ENCODE measurements at regions not wholly inside any gene's neighbourhood (a gene's known extent, or its start where the extent isn't known, plus 50 kb on each side); places are given as distances from the start of the nearest gene placed in this dataset.

DNA sequence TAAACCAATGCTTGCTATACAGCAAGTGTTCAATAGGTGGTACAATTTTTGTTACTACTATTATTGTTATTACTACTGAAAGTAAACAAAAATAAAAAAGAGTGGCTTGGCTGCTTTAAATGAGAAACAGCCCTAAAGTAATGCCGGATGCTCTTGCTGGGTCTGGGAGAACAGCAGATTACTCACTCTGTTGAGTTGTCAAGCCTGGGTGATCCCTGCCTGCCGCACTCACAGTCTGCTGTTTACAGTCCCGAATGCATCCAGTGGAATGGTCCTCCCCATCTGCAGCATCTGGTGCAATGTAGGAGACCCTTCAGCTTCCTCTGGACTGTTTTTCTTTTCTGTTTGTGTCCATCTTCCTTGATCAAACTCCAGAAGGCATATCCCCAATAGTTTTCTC, 102.7 kb upstream of the IVNS1ABP start:
- Histone ChIP-seq H3F3A (ENCODE audit: insufficient read depth) (no peaks in the 10 kb centered on the region), H3K36me3 (ENCODE audit: low read length) (no peaks in the 10 kb centered on the region), H3K79me2 (ENCODE audit: insufficient read depth, low read length) (no peaks in the 10 kb centered on the region), H2AFZ (ENCODE audit: low read depth, low read length, severe bottlenecking) (no peak overlapping the region), H4K20me1 (ENCODE audit: low read depth, low read length) (no peaks in the 10 kb centered on the region), H3K9me2 (replicated peaks; ENCODE audit: insufficient read depth, low read length) (no peaks in the 10 kb centered on the region), H3K27ac (ENCODE audit: low read depth, low read length) (no peak overlapping the region), H3K9me3 (ENCODE audit: insufficient read depth, low read length) (no peaks in the 10 kb centered on the region), H3K27me3 (ENCODE audit: low read length) (no peaks in the 10 kb centered on the region), H3K4me3 (ENCODE audit: insufficient read depth, low read length, poor library complexity, severe bottlenecking) (no peak overlapping the region), H3K4me2 (ENCODE audit: low read depth, low read length, poor library complexity, severe bottlenecking) (no peak overlapping the region), H3K9ac (ENCODE audit: low read length) (no peak overlapping the region)
- TF ChIP-seq EZH2phosphoT487 (conservative IDR thresholded peaks at IDR 0.05; ENCODE audit: low read length): no peak
- TF ChIP-seq, protein P1, sequence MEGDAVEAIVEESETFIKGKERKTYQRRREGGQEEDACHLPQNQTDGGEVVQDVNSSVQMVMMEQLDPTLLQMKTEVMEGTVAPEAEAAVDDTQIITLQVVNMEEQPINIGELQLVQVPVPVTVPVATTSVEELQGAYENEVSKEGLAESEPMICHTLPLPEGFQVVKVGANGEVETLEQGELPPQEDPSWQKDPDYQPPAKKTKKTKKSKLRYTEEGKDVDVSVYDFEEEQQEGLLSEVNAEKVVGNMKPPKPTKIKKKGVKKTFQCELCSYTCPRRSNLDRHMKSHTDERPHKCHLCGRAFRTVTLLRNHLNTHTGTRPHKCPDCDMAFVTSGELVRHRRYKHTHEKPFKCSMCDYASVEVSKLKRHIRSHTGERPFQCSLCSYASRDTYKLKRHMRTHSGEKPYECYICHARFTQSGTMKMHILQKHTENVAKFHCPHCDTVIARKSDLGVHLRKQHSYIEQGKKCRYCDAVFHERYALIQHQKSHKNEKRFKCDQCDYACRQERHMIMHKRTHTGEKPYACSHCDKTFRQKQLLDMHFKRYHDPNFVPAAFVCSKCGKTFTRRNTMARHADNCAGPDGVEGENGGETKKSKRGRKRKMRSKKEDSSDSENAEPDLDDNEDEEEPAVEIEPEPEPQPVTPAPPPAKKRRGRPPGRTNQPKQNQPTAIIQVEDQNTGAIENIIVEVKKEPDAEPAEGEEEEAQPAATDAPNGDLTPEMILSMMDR (IDR thresholded peaks at IDR 0.05; ENCODE audit: insufficient read depth, low read length, poor library complexity, severe bottlenecking): no peak

DNA sequence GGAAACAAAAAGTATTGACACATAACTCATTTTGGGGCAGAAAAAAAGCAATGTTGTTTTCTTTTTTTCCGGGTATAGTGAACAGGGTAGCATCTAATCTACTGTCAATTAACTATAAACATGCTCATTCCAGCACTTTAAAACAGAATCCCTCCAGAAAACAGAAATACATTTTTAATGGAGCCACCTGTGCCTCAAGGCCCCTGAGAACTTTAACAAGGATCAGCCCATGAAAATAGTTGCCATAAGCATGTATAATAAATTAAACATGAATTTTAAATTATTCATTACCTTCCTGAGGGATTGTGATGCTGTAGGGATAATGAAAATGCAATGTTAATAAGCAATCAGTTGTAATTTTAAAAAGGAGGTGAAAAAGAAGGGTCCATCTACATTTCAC, 101.4 kb upstream of the IVNS1ABP start:
- Histone ChIP-seq H3K27ac (ENCODE audit: low read depth, low read length) (no peak overlapping the region), H3K4me3 (ENCODE audit: insufficient read depth, low read length, poor library complexity, severe bottlenecking) (no peak overlapping the region), H3K4me2 (ENCODE audit: low read depth, low read length, poor library complexity, severe bottlenecking) (no peak overlapping the region), H3K79me2 (ENCODE audit: insufficient read depth, low read length) (no peaks in the 10 kb centered on the region), H3K36me3 (ENCODE audit: low read length) (no peaks in the 10 kb centered on the region), H3K9me3 (ENCODE audit: insufficient read depth, low read length) (no peaks in the 10 kb centered on the region), H3K9ac (ENCODE audit: low read length) (no peak overlapping the region), H2AFZ (ENCODE audit: low read depth, low read length, severe bottlenecking) (no peak overlapping the region), H3F3A (ENCODE audit: insufficient read depth) (no peaks in the 10 kb centered on the region), H4K20me1 (ENCODE audit: low read depth, low read length) (no peaks in the 10 kb centered on the region), H3K9me2 (replicated peaks; ENCODE audit: insufficient read depth, low read length) (no peaks in the 10 kb centered on the region), H3K27me3 (ENCODE audit: low read length) (no peaks in the 10 kb centered on the region)
- TF ChIP-seq, protein P1 (IDR thresholded peaks at IDR 0.05; ENCODE audit: insufficient read depth, low read length, poor library complexity, severe bottlenecking): no peak
- no peak for TF ChIP-seq EZH2phosphoT487 (conservative IDR thresholded peaks at IDR 0.05; ENCODE audit: low read length)

DNA sequence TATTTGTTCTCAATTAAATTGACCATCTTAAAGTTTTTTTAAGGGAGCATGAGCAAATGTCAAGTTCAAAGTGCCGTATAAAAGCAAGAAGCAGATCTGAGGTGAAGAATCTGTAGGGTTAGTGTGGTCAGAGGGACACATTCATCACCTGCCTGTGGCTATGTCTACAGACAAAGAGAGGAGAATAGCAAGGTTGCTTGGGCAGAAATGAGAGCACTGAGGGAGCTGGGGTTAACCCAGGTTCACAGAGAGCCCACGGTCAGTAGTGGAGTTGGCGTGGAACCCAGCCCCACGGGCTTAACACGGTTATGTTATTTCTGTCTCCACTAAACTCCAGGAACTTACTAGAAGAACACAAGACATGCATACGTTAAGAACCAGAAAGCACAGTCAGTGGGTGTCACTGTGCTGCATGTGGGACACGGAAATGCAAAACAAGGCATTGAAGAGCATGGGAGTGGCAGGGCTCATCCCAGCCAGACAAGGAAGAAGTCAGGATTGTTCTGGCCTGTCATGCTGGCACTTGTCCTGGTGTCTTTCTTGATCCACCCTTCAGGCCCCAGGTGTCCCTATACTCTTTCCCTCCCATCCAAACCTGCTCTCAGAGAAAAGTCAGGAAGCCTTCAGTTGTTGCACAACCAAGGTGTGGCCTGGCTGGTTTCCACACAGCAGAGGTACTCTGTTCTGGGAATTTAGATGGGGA, 95.5 kb upstream of the IVNS1ABP start:
- Histone ChIP-seq H3K9me3 (ENCODE audit: insufficient read depth, low read length) (no peaks in the 10 kb centered on the region), H3K36me3 (ENCODE audit: low read length) (no peaks in the 10 kb centered on the region), H2AFZ (ENCODE audit: low read depth, low read length, severe bottlenecking) (no peak overlapping the region), H3K79me2 (ENCODE audit: insufficient read depth, low read length) (no peaks in the 10 kb centered on the region), H3F3A (ENCODE audit: insufficient read depth) (no peaks in the 10 kb centered on the region), H3K27ac (ENCODE audit: low read depth, low read length) (no peak overlapping the region), H4K20me1 (ENCODE audit: low read depth, low read length) (no peaks in the 10 kb centered on the region), H3K4me3 (ENCODE audit: insufficient read depth, low read length, poor library complexity, severe bottlenecking) (no peak overlapping the region), H3K9me2 (replicated peaks; ENCODE audit: insufficient read depth, low read length) (no peaks in the 10 kb centered on the region), H3K27me3 (ENCODE audit: low read length) (no peaks in the 10 kb centered on the region), H3K9ac (ENCODE audit: low read length) (no peak overlapping the region), H3K4me2 (ENCODE audit: low read depth, low read length, poor library complexity, severe bottlenecking) (no peak overlapping the region)
- TF ChIP-seq, protein P1 (IDR thresholded peaks at IDR 0.05; ENCODE audit: insufficient read depth, low read length, poor library complexity, severe bottlenecking): no peak
- no peak for TF ChIP-seq EZH2phosphoT487 (conservative IDR thresholded peaks at IDR 0.05; ENCODE audit: low read length)

All from SU-DHL-6 (cell line).